Thymus (tissue), 11 donors: ENCODE measurements at regions not wholly inside any gene's neighbourhood (a gene's known extent, or its start where the extent isn't known, plus 50 kb on each side); places are given as distances from the start of the nearest gene placed in this dataset.

ENCODE experiments used
- DNase-seq, 9 donors: peaks; one replicate each; pipeline ENCODE4 v3.0.0-alpha.2; 2013; ENCODE audit warnings: low spot score in 9 of 9, low read depth in 6 of 9, missing footprints in 1 of 9
- H3K27ac ChIP-seq, 2 donors: one replicate each; pipeline ENCODE4 v1.5.1; 2013; ENCODE audit warnings: control low read depth in 1 of 2, low read depth in 1 of 2, low read length in 1 of 2, mild to moderate bottlenecking in 1 of 2, moderate library complexity in 1 of 2
- H3K27me3 ChIP-seq, 2 donors: one replicate each; pipeline ENCODE4 v1.5.1; 2013; ENCODE audit warnings: low read length in 1 of 2; ENCODE audit not compliant: control insufficient read depth in 2 of 2, insufficient read depth in 1 of 2
- H3K36me3 ChIP-seq, 2 donors: one replicate each; pipeline ENCODE4 v1.5.1; 2013; ENCODE audit warnings: low read length in 1 of 2, mild to moderate bottlenecking in 1 of 2, moderate library complexity in 1 of 2; ENCODE audit not compliant: control insufficient read depth in 2 of 2, insufficient read depth in 2 of 2
- H3K4me1 ChIP-seq, 2 donors: one replicate each; pipeline ENCODE4 v1.5.1; 2013; ENCODE audit warnings: low read length in 2 of 2; ENCODE audit not compliant: control insufficient read depth in 2 of 2, insufficient read depth in 2 of 2
- H3K4me3 ChIP-seq, 2 donors: one replicate each; pipeline ENCODE4 v1.5.1; 2013; ENCODE audit warnings: low read length in 2 of 2, control low read depth in 1 of 2, mild to moderate bottlenecking in 1 of 2
- H3K9me3 ChIP-seq, 2 donors: one replicate each; pipeline ENCODE4 v1.5.1; 2013; ENCODE audit warnings: low read length in 1 of 2, mild to moderate bottlenecking in 1 of 2; ENCODE audit not compliant: control insufficient read depth in 2 of 2, insufficient read depth in 1 of 2
- WGBS: extraction: QIAGEN DNeasy Blood & Tissue Kit; methylation state at CpG from one replicate; pipeline ENCODE4 v1.1.7; 2013; 5-methylcytosine and 5-hydroxymethylcytosine counted together
- donor health status: healthy.

GRCh38 chr13:105763851-105764250 is 771.6 kb downstream of the EFNB2 start:
- Histone ChIP-seq H3K9me3 (no peaks in the 10 kb centered on the region), H3K27me3 (no peaks in the 10 kb centered on the region), H3K4me3 (no peak overlapping the region), H3K36me3 (no peaks in the 10 kb centered on the region), H3K4me1 (no peaks in the 10 kb centered on the region), H3K27ac (no peak overlapping the region)
- DNase-seq: no peak
- 93% methylated on average over 2 of the region's 2 CpGs for WGBS

- H3K4me3 ChIP-seq: no peak overlapping the region
- no peak for DNase-seq
- WGBS: 94% methylated on average over 4 of the region's 4 CpGs
- H3K27ac ChIP-seq: no peak overlapping the region
- H3K9me3 ChIP-seq: no peaks in the 10 kb centered on the region
- H3K4me1 ChIP-seq: no peaks in the 10 kb centered on the region
- H3K27me3 ChIP-seq: no peaks in the 10 kb centered on the region
- no peaks in the 10 kb centered on the region for H3K36me3 ChIP-seq
These were observed 773.4 kb downstream of the EFNB2 start for GRCh38 chr13:105762096-105762495.

- Histone ChIP-seq H3K4me1 (no peaks in the 10 kb centered on the region), H3K27me3 (no peaks in the 10 kb centered on the region), H3K36me3 (no peaks in the 10 kb centered on the region), H3K9me3 (no peaks in the 10 kb centered on the region), H3K27ac (no peak overlapping the region), H3K4me3 (no peak overlapping the region)
- 95% methylated on average over 6 of the region's 6 CpGs for WGBS
- no peak for DNase-seq
These were observed 776.3 kb downstream of the EFNB2 start for GRCh38 chr13:105758918-105759860.

GRCh38 chr13:105740739-105741138 is 794.7 kb downstream of the EFNB2 start:
- no peaks in the 10 kb centered on the region for H3K27me3 ChIP-seq
- no peak overlapping the region for H3K4me3 ChIP-seq
- H3K27ac ChIP-seq: no peak overlapping the region
- H3K36me3 ChIP-seq: no peaks in the 10 kb centered on the region
- DNase-seq: no peak
- H3K4me1 ChIP-seq: no peaks in the 10 kb centered on the region
- H3K9me3 ChIP-seq: no peaks in the 10 kb centered on the region
- WGBS: 23% methylated on average over 6 of the region's 6 CpGs

- Histone ChIP-seq H3K27me3 (no peaks in the 10 kb centered on the region), H3K4me3 (no peak overlapping the region), H3K4me1 (no peaks in the 10 kb centered on the region), H3K36me3 (no peaks in the 10 kb centered on the region), H3K27ac (no peak overlapping the region), H3K9me3 (no peaks in the 10 kb centered on the region)
- DNase-seq: no peak
- 96% methylated on average over 1 of the region's 1 CpG for whole genome bisulfite sequencing
These were observed 797.8 kb downstream of the EFNB2 start for GRCh38 chr13:105737688-105738087.

- Histone ChIP-seq H3K27me3 (no peaks in the 10 kb centered on the region), H3K9me3 (no peaks in the 10 kb centered on the region), H3K36me3 (no peaks in the 10 kb centered on the region), H3K4me1 (no peaks in the 10 kb centered on the region), H3K27ac (no peak overlapping the region), H3K4me3 (no peak overlapping the region)
- 9% methylated on average over 1 of the region's 1 CpG for WGBS
- peak in 4 of 9 donors; percentile 2 to 56 (median 20) for DNase-seq
These were observed 800.2 kb downstream of the EFNB2 start for GRCh38 chr13:105735281-105735680.

- Histone ChIP-seq H3K9me3 (no peaks in the 10 kb centered on the region), H3K4me1 (no peaks in the 10 kb centered on the region), H3K36me3 (no peaks in the 10 kb centered on the region), H3K4me3 (no peak overlapping the region), H3K27ac (no peak overlapping the region), H3K27me3 (no peaks in the 10 kb centered on the region)
- no peak for DNase-seq
- 95% methylated on average over 5 of the region's 5 CpGs for WGBS
These were observed 802.5 kb downstream of the EFNB2 start for GRCh38 chr13:105732806-105733529.

GRCh38 chr13:105725887-105726286 is 809.6 kb downstream of the EFNB2 start:
- Histone ChIP-seq H3K27ac (no peak overlapping the region), H3K27me3 (no peaks in the 10 kb centered on the region), H3K36me3 (no peaks in the 10 kb centered on the region), H3K9me3 (no peaks in the 10 kb centered on the region), H3K4me1 (peaks cover 0 to 3% of the 10 kb centered on the region in 2 donors), H3K4me3 (no peak overlapping the region)
- DNase-seq: no peak
- WGBS: 91% methylated on average over 8 of the region's 8 CpGs

GRCh38 chr13:105721016-105721415 is 814.4 kb downstream of the EFNB2 start:
- no peak overlapping the region for H3K4me3 ChIP-seq
- no peak overlapping the region for H3K27ac ChIP-seq
- H3K4me1 ChIP-seq: peaks cover 0 to 3% of the 10 kb centered on the region in 2 donors
- H3K27me3 ChIP-seq: no peaks in the 10 kb centered on the region
- peak in 1 of 9 donors; percentile 28 for DNase-seq
- 90% methylated on average over 3 of the region's 3 CpGs for WGBS
- H3K9me3 ChIP-seq: no peaks in the 10 kb centered on the region
- no peaks in the 10 kb centered on the region for H3K36me3 ChIP-seq
